Right atrium auricular region (tissue), 2 donors: ENCODE measurements at regions not wholly inside any gene's neighbourhood (a gene's known extent, or its start where the extent isn't known, plus 50 kb on each side); places are given as distances from the start of the nearest gene placed in this dataset.
A peak's percentile ranks its signal among the peaks of the same experiment; 100 is the strongest.

ENCODE experiments used
- DNase-seq: peaks from one replicate; pipeline ENCODE4 v3.0.0-alpha.2; 2019; ENCODE audit warnings: low spot score
- H3K27ac ChIP-seq, 2 donors: fragments of 200-600 bp; sonication (generic); 1 replicate in 1 of 2; 2 replicates in 1 of 2; pipeline ENCODE4 v1.5.1; 2016 to 2019
- H3K27me3 ChIP-seq, 2 donors: fragments of 200-600 bp; sonication (generic); one replicate each; pipeline versions ENCODE4 v1.5.1 to v1.6.0; 2017 to 2019
- H3K36me3 ChIP-seq: fragments of 200-600 bp; sonication (generic); one replicate; pipeline ENCODE4 v1.5.1; 2016
- H3K4me1 ChIP-seq, 2 donors: fragments of 200-600 bp; sonication (generic); one replicate each; pipeline versions ENCODE4 v1.5.1 to v1.6.0; 2017 to 2019
- H3K4me3 ChIP-seq, 2 donors: fragments of 200-600 bp; sonication (generic); 1 replicate in 1 of 2; 2 replicates in 1 of 2; pipeline ENCODE4 v1.5.1; 2017 to 2019; ENCODE audit warnings: mild to moderate bottlenecking in 1 of 2, moderate library complexity in 1 of 2
- H3K9me3 ChIP-seq, 2 donors: fragments of 200-600 bp; sonication (generic); one replicate each; pipeline ENCODE4 v1.5.1; 2019
- TF ChIP-seq, protein P1 (sequence below), 2 donors: fragments of 200-600 bp; sonication (generic); IDR thresholded peaks; one replicate each; pipeline ENCODE4 v1.5.1; 2019; ENCODE audit warnings: antibody characterized with exemption in 2 of 2

DNA sequence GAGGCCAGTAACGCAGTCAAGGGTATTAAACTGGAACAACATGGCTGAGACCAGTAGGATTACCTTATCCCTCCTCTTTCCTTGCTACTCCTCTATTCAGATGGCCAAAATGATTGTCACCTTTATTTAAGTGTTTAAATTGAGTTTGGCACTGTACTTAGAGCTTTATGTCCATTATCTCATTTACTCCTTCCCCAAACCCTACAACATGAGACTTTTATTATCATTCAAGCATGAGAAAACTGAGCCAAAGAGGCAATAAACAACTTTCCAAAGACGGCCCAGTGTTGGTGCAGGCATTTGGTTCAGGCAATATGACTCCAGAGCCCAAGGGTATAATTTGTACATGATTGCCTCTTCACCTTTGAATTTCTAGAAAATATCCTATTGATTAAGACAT, 370.9 kb upstream of the KITLG start:
- TF ChIP-seq, protein P1, sequence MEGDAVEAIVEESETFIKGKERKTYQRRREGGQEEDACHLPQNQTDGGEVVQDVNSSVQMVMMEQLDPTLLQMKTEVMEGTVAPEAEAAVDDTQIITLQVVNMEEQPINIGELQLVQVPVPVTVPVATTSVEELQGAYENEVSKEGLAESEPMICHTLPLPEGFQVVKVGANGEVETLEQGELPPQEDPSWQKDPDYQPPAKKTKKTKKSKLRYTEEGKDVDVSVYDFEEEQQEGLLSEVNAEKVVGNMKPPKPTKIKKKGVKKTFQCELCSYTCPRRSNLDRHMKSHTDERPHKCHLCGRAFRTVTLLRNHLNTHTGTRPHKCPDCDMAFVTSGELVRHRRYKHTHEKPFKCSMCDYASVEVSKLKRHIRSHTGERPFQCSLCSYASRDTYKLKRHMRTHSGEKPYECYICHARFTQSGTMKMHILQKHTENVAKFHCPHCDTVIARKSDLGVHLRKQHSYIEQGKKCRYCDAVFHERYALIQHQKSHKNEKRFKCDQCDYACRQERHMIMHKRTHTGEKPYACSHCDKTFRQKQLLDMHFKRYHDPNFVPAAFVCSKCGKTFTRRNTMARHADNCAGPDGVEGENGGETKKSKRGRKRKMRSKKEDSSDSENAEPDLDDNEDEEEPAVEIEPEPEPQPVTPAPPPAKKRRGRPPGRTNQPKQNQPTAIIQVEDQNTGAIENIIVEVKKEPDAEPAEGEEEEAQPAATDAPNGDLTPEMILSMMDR (IDR thresholded peaks at IDR 0.05), result no peak
- DNase-seq, result no peak
- Histone ChIP-seq H3K4me1 (peaks cover 0 to 11% of the 10 kb centered on the region in 2 donors), H3K4me3 (no peak overlapping the region), H3K9me3 (no peaks in the 10 kb centered on the region), H3K36me3 (no peaks in the 10 kb centered on the region), H3K27ac (no peak overlapping the region), H3K27me3 (no peaks in the 10 kb centered on the region)

DNA sequence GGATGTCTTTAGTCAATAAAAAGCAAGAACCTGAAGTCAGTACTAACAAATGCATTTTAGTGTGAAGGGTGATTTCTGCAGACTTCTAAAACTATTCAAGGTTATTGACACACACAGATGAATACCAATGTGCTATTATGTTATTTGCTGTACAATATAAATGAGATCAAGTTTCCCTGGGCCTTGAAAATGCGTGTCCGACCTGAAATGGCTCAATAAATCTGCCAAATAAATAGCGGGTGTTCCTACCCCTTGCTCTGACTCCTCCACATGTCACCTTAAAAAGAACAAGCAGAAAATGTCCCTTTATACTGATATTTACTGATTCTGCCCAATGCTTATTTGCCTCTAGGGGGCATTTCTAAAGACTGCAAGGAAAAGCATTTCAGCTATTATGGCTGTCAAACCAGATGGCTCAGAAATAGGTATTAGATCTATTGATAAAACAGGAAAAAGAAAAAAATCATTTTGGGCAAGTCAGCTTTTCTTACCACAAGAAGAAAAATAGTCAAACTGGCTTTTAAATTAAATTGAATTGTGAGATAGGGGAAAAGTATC, 367.3 kb upstream of the KITLG start:
- H3K9me3 ChIP-seq, result no peaks in the 10 kb centered on the region
- H3K4me1 ChIP-seq, result peaks cover 0 to 15% of the 10 kb centered on the region in 2 donors
- no peaks in the 10 kb centered on the region for H3K36me3 ChIP-seq
- TF ChIP-seq, protein P1 (IDR thresholded peaks at IDR 0.05), result no peak
- no peaks in the 10 kb centered on the region for H3K27me3 ChIP-seq
- peak overlapping the region in 1 of 2 donors; percentile 55 for H3K27ac ChIP-seq
- no peak for DNase-seq
- H3K4me3 ChIP-seq, result no peak overlapping the region

GRCh38 chr12:88946372-88946997, 366.2 kb upstream of the KITLG start:
- no peak for DNase-seq
- H3K4me1 ChIP-seq, result peaks cover 0 to 15% of the 10 kb centered on the region in 2 donors
- no peaks in the 10 kb centered on the region for H3K36me3 ChIP-seq
- TF ChIP-seq, protein P1 (IDR thresholded peaks at IDR 0.05), result no peak
- H3K27ac ChIP-seq, result peak overlapping the region; percentile 55
- H3K9me3 ChIP-seq, result no peaks in the 10 kb centered on the region
- no peak overlapping the region for H3K4me3 ChIP-seq
- no peaks in the 10 kb centered on the region for H3K27me3 ChIP-seq

- Histone ChIP-seq H3K9me3 (no peaks in the 10 kb centered on the region), H3K4me1 (peaks cover 0 to 15% of the 10 kb centered on the region in 2 donors), H3K36me3 (no peaks in the 10 kb centered on the region), H3K27me3 (no peaks in the 10 kb centered on the region), H3K27ac (no peak overlapping the region), H3K4me3 (no peak overlapping the region)
- DNase-seq, result no peak
- TF ChIP-seq, protein P1 (IDR thresholded peaks at IDR 0.05), result no peak
Measured at GRCh38 chr12:88945051-88945732, 364.9 kb upstream of the KITLG start.

DNA sequence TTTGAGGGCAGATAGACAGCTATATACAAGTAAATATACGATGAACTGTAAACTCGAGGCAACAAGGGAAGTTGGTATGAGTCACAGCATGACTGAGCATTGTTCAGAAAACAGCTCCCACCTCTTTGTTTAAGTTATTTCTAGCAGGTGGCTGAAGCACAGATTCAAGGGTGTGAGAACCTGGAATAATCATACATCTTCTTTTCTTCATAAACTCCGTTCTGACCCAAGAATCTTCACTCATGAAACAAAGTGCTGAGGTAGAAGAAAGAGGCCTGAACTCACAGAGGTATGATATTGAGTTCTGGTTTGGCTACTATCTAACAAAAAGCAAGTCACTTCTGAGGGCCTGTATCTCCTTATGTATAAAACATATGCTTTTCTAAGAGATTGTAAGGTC, 364.1 kb upstream of the KITLG start:
- no peak for DNase-seq
- no peaks in the 10 kb centered on the region for H3K27me3 ChIP-seq
- H3K36me3 ChIP-seq, result no peaks in the 10 kb centered on the region
- TF ChIP-seq, protein P1 (IDR thresholded peaks at IDR 0.05), result no peak
- H3K27ac ChIP-seq, result no peak overlapping the region
- no peak overlapping the region for H3K4me3 ChIP-seq
- H3K4me1 ChIP-seq, result peaks cover 0 to 15% of the 10 kb centered on the region in 2 donors
- H3K9me3 ChIP-seq, result no peaks in the 10 kb centered on the region
